ENCODE measurements at regions not wholly inside any gene's neighbourhood (a gene's known extent, or its start where the extent isn't known, plus 50 kb on each side); places are given as distances from the start of the nearest gene placed in this dataset.

GRCh38 chr13:76696370-76696769 lies 189.8 kb downstream of the KCTD12 start:
- TF ChIP-seq POLR2A (IDR thresholded peaks at IDR 0.05; ENCODE audit: low read depth, low read length) = no peak
- TF ChIP-seq POLR2AphosphoS5 (IDR thresholded peaks at IDR 0.05; ENCODE audit: low read depth, low read length) = no peak
